SKM-1 (cell line): ENCODE measurements at regions not wholly inside any gene's neighbourhood (a gene's known extent, or its start where the extent isn't known, plus 50 kb on each side); places are given as distances from the start of the nearest gene placed in this dataset.

ENCODE experiments used
- DNase-seq: peaks from one replicate; lab custom pipeline; 2025; ENCODE audit not compliant: unreplicated experiment; lab: John Stamatoyannopoulos, UW

GRCh38 chr5:10853154-10853553 lies 92.1 kb upstream of the DAP start:
- DNase-seq = no peak

GRCh38 chr5:10849278-10849677 lies 88.2 kb upstream of the DAP start:
- no peak for DNase-seq

- no peak for DNase-seq
These were observed 83.0 kb upstream of the DAP start for GRCh38 chr5:10844016-10844415.

GRCh38 chr5:10842823-10843222 lies 81.8 kb upstream of the DAP start:
- no peak for DNase-seq

- no peak for DNase-seq
These were observed 79.0 kb upstream of the DAP start for GRCh38 chr5:10839916-10840599.

- DNase-seq = no peak
These were observed 78.1 kb upstream of the DAP start for GRCh38 chr5:10839118-10839517.

GRCh38 chr5:10838038-10838437 lies 77.0 kb upstream of the DAP start:
- no peak for DNase-seq

GRCh38 chr5:10836986-10837385 lies 76.0 kb upstream of the DAP start:
- no peak for DNase-seq

- DNase-seq = no peak
These were observed 73.7 kb upstream of the DAP start for GRCh38 chr5:10834695-10835094.

- DNase-seq = no peak
These were observed 72.0 kb upstream of the DAP start for GRCh38 chr5:10832987-10833386.

GRCh38 chr5:10832421-10832820 lies 71.4 kb upstream of the DAP start:
- DNase-seq = no peak

GRCh38 chr5:10831419-10831818 lies 70.4 kb upstream of the DAP start:
- no peak for DNase-seq

GRCh38 chr5:10828241-10828640 lies 67.2 kb upstream of the DAP start:
- no peak for DNase-seq

GRCh38 chr5:10827571-10827970 lies 66.5 kb upstream of the DAP start:
- no peak for DNase-seq

- no peak for DNase-seq
These were observed 65.9 kb upstream of the DAP start for GRCh38 chr5:10826971-10827370.

GRCh38 chr5:10825897-10826644 lies 65.0 kb upstream of the DAP start:
- no peak for DNase-seq

- DNase-seq = no peak
These were observed 51.2 kb upstream of the DAP start for GRCh38 chr5:10812218-10812617.
